GM23338 (cell line): ENCODE measurements at regions not wholly inside any gene's neighbourhood (a gene's known extent, or its start where the extent isn't known, plus 50 kb on each side); places are given as distances from the start of the nearest gene placed in this dataset.

Experiments used
- ATAC-seq: fragments of 200-7000 bp; cut with Tn5 transposase; 3 replicates; pipeline ENCODE4 v1.9.1; 2020
- DNase-seq: peaks from one replicate; pipeline ENCODE4 v3.0.0-alpha.2; 2015; ENCODE audit warnings: low spot score
- H2AFZ ChIP-seq: fragments of 200-600 bp; sonication (generic); 2 replicates; pipeline ENCODE4 v1.8.0; 2016; ENCODE audit warnings: antibody characterized with exemption, mild to moderate bottlenecking, moderate library complexity
- H3F3A ChIP-seq: fragments of 200-600 bp; sonication (generic); replicated peaks from 2 replicates; pipeline ENCODE4 v1.8.0; 2017; ENCODE audit warnings: antibody characterized with exemption, mixed run types, low read depth
- H3K27ac ChIP-seq: fragments of 200-600 bp; sonication (generic); 2 replicates; pipeline ENCODE4 v1.6.1; 2016; ENCODE audit warnings: low read depth
- H3K27me3 ChIP-seq: fragments of 200-600 bp; sonication (generic); 2 replicates; pipeline ENCODE4 v1.8.0; 2016; ENCODE audit warnings: mild to moderate bottlenecking, mixed run types, moderate library complexity; ENCODE audit not compliant: insufficient read depth
- H3K36me3 ChIP-seq: fragments of 200-600 bp; sonication (generic); 2 replicates; pipeline ENCODE4 v1.8.0; 2016; ENCODE audit warnings: mild to moderate bottlenecking; ENCODE audit not compliant: insufficient read depth
- H3K4me1 ChIP-seq: fragments of 200-600 bp; sonication (generic); 2 replicates; pipeline ENCODE4 v1.8.0; 2016; ENCODE audit warnings: mild to moderate bottlenecking, moderate library complexity; ENCODE audit not compliant: insufficient read depth
- H3K4me2 ChIP-seq: fragments of 200-600 bp; sonication (generic); 2 replicates; pipeline ENCODE4 v1.7.1; 2017; ENCODE audit warnings: mixed run types
- H3K4me3 ChIP-seq: fragments of 200-600 bp; sonication (generic); 2 replicates; pipeline ENCODE4 v1.6.1; 2016; ENCODE audit warnings: mixed run types
- H3K79me2 ChIP-seq: fragments of 200-600 bp; sonication (generic); replicated peaks from 2 replicates; pipeline ENCODE4 v1.8.0; 2017; ENCODE audit warnings: mild to moderate bottlenecking; ENCODE audit not compliant: insufficient read depth
- H3K9me2 ChIP-seq: fragments of 200-600 bp; sonication (generic); 2 replicates; pipeline ENCODE4 v1.8.0; 2017; ENCODE audit not compliant: insufficient read depth
- H4K20me1 ChIP-seq: fragments of 200-600 bp; sonication (generic); replicated peaks from 2 replicates; pipeline ENCODE4 v1.8.0; 2017; ENCODE audit warnings: mild to moderate bottlenecking; ENCODE audit not compliant: insufficient read depth
- H3K27ac Mint-ChIP-seq: 2 replicates; pipeline ENCODE4 v1.8.0; 2020; ENCODE audit warnings: inconsistent platforms, mild to moderate bottlenecking, moderate library complexity, mixed read lengths
- H3K27me3 Mint-ChIP-seq: 3 replicates; pipeline ENCODE4 v1.8.0; 2022; ENCODE audit warnings: low read depth, mild to moderate bottlenecking, moderate library complexity, mixed read lengths, inconsistent platforms; ENCODE audit not compliant: insufficient read depth, poor library complexity
- H3K36me3 Mint-ChIP-seq: 3 replicates; pipeline ENCODE4 v1.8.0; 2021; ENCODE audit warnings: low read depth, mild to moderate bottlenecking, inconsistent platforms, moderate library complexity, mixed read lengths
- H3K4me1 Mint-ChIP-seq: 3 replicates; pipeline ENCODE4 v1.8.0; 2020; ENCODE audit warnings: mild to moderate bottlenecking, inconsistent platforms, mixed read lengths
- H3K4me3 Mint-ChIP-seq: 3 replicates; pipeline ENCODE4 v1.8.0; 2021; ENCODE audit warnings: moderate library complexity, mild to moderate bottlenecking, inconsistent platforms, mixed read lengths
- H3K9me3 Mint-ChIP-seq: 3 replicates; pipeline ENCODE4 v1.8.0; 2020; ENCODE audit warnings: moderate library complexity, mild to moderate bottlenecking, inconsistent platforms, mixed read lengths
- CREB1 ChIP-seq: fragments of 250-450 bp; sonication (Bioruptor Pico); IDR thresholded peaks from 2 replicates; pipeline ENCODE4 v1.5.0; 2020; ENCODE audit warnings: low read depth, mild to moderate bottlenecking, moderate library complexity
- CTCF ChIP-seq, 2 experiments: fragments of 200-600 bp in 1 of 2; sonication (generic) in 1 of 2; conservative IDR thresholded peaks; 2 replicates each; pipeline versions ENCODE4 v1.5.1 to v1.6.1; 2016 to 2017; ENCODE audit warnings: antibody characterized with exemption in 2 of 2, low read depth in 2 of 2, mild to moderate bottlenecking in 2 of 2, moderate library complexity in 1 of 2
- EZH2 ChIP-seq: fragments of 200-600 bp; sonication (generic); IDR thresholded peaks from one replicate; pipeline ENCODE4 v1.8.0; 2017; ENCODE audit warnings: antibody characterized with exemption, mild to moderate bottlenecking, low read depth; ENCODE audit not compliant: unreplicated experiment
- EZH2phosphoT487 ChIP-seq: fragments of 200-600 bp; sonication (generic); IDR thresholded peaks from one replicate; pipeline ENCODE4 v1.8.1; 2018; ENCODE audit warnings: antibody characterized with exemption; ENCODE audit not compliant: unreplicated experiment
- JUNB ChIP-seq: IDR thresholded peaks from one replicate; pipeline ENCODE4 v1.6.1; 2016; ENCODE audit warnings: antibody characterized with exemption; ENCODE audit not compliant: unreplicated experiment
- NANOG ChIP-seq: IDR thresholded peaks from 2 replicates; pipeline ENCODE4 v1.6.1; 2016; ENCODE audit warnings: antibody characterized with exemption, borderline replicate concordance
- POLR2AphosphoS5 ChIP-seq: IDR thresholded peaks from 2 replicates; pipeline ENCODE4 v1.6.1; 2016; ENCODE audit warnings: antibody characterized with exemption, low read depth
- STAT1 ChIP-seq: IDR thresholded peaks from one replicate; pipeline ENCODE4 v1.6.1; 2016; ENCODE audit warnings: antibody characterized with exemption; ENCODE audit not compliant: unreplicated experiment
- ZNF114 ChIP-seq: fragments of 250-450 bp; sonication (Bioruptor Pico); IDR thresholded peaks from 2 replicates; pipeline ENCODE4 v1.5.0; 2020; ENCODE audit warnings: mild to moderate bottlenecking, moderate library complexity
- ZNF331 ChIP-seq: fragments of 250-450 bp; sonication (Bioruptor Pico); IDR thresholded peaks from 2 replicates; pipeline ENCODE4 v1.5.0; 2020; ENCODE audit warnings: low read depth, mild to moderate bottlenecking, moderate library complexity
- TF ChIP-seq, protein P1 (sequence below): IDR thresholded peaks from one replicate; pipeline ENCODE4 v1.6.1; 2018; ENCODE audit warnings: antibody characterized with exemption; ENCODE audit not compliant: unreplicated experiment
- TF ChIP-seq, protein P2 (sequence below): IDR thresholded peaks from 2 replicates; pipeline ENCODE4 v1.6.1; 2016; ENCODE audit warnings: antibody characterized with exemption

- TF ChIP-seq, protein P1, sequence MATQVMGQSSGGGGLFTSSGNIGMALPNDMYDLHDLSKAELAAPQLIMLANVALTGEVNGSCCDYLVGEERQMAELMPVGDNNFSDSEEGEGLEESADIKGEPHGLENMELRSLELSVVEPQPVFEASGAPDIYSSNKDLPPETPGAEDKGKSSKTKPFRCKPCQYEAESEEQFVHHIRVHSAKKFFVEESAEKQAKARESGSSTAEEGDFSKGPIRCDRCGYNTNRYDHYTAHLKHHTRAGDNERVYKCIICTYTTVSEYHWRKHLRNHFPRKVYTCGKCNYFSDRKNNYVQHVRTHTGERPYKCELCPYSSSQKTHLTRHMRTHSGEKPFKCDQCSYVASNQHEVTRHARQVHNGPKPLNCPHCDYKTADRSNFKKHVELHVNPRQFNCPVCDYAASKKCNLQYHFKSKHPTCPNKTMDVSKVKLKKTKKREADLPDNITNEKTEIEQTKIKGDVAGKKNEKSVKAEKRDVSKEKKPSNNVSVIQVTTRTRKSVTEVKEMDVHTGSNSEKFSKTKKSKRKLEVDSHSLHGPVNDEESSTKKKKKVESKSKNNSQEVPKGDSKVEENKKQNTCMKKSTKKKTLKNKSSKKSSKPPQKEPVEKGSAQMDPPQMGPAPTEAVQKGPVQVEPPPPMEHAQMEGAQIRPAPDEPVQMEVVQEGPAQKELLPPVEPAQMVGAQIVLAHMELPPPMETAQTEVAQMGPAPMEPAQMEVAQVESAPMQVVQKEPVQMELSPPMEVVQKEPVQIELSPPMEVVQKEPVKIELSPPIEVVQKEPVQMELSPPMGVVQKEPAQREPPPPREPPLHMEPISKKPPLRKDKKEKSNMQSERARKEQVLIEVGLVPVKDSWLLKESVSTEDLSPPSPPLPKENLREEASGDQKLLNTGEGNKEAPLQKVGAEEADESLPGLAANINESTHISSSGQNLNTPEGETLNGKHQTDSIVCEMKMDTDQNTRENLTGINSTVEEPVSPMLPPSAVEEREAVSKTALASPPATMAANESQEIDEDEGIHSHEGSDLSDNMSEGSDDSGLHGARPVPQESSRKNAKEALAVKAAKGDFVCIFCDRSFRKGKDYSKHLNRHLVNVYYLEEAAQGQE: no peak
- TF ChIP-seq, protein P2, sequence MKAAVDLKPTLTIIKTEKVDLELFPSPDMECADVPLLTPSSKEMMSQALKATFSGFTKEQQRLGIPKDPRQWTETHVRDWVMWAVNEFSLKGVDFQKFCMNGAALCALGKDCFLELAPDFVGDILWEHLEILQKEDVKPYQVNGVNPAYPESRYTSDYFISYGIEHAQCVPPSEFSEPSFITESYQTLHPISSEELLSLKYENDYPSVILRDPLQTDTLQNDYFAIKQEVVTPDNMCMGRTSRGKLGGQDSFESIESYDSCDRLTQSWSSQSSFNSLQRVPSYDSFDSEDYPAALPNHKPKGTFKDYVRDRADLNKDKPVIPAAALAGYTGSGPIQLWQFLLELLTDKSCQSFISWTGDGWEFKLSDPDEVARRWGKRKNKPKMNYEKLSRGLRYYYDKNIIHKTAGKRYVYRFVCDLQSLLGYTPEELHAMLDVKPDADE: no peak
- TF ChIP-seq NANOG (no peak), CREB1 (no peak), ZNF114 (no peak)
Observed at GRCh38 chr12:19856389-19856788, 417.1 kb downstream of the AEBP2 start (continued).

- H3K27me3 Mint-ChIP-seq: no peaks in the 10 kb centered on the region
- Histone ChIP-seq H3F3A (no peaks in the 10 kb centered on the region), H3K4me3 (no peak overlapping the region), H4K20me1 (no peaks in the 10 kb centered on the region), H3K27me3 (no peaks in the 10 kb centered on the region), H3K4me2 (no peak overlapping the region), H3K79me2 (no peaks in the 10 kb centered on the region), H3K9me2 (no peaks in the 10 kb centered on the region), H3K4me1 (peaks cover 6% of the 10 kb centered on the region; the same call in 1 of the 2 replicates), H2AFZ (no peak overlapping the region), H3K36me3 (no peaks in the 10 kb centered on the region), H3K27ac (no peak overlapping the region)
- no peaks in the 10 kb centered on the region for H3K36me3 Mint-ChIP-seq
- H3K4me1 Mint-ChIP-seq: peaks cover 7% of the 10 kb centered on the region
- H3K4me3 Mint-ChIP-seq: no peak overlapping the region
- H3K27ac Mint-ChIP-seq: no peak overlapping the region
- DNase-seq (no peak), ATAC-seq (no peak)
- no peaks in the 10 kb centered on the region; the same call in 2 of the 3 replicates for H3K9me3 Mint-ChIP-seq
- TF ChIP-seq JUNB (no peak), CTCF (conservative IDR thresholded peaks at IDR 0.05; ENCODE audit: low read depth in 2 of 2) (no peak), EZH2 (no peak), ZNF114 (no peak), STAT1 (no peak), POLR2AphosphoS5 (no peak), EZH2phosphoT487 (no peak), ZNF331 (CRISPR knock-in tag) (no peak)
- TF ChIP-seq, protein P2: no peak
- TF ChIP-seq, protein P1: no peak
Observed at GRCh38 chr12:19857204-19857603, 417.9 kb downstream of the AEBP2 start.
